Stimulated activated naive CD4-positive, alpha-beta T cell treated with Interleukin-2 at 50 U/mL for 16 hours (primary cell): ENCODE measurements at regions not wholly inside any gene's neighbourhood (a gene's known extent, or its start where the extent isn't known, plus 50 kb on each side); places are given as distances from the start of the nearest gene placed in this dataset.

Experiments used
- DNase-seq: peaks from one replicate; lab custom pipeline; 2025; lab: John Stamatoyannopoulos, UW

GRCh38 chr18:37948471-37948870, 382.9 kb upstream of the CELF4 start:
- DNase-seq, result no peak

GRCh38 chr18:37946324-37946723, 380.7 kb upstream of the CELF4 start:
- no peak for DNase-seq

- no peak for DNase-seq
These were observed 379.2 kb upstream of the CELF4 start for GRCh38 chr18:37944700-37945270.

- DNase-seq, result no peak
These were observed 371.7 kb upstream of the CELF4 start for GRCh38 chr18:37937287-37937686.

GRCh38 chr18:37935086-37935485, 369.5 kb upstream of the CELF4 start:
- DNase-seq, result no peak

- no peak for DNase-seq
These were observed 365.0 kb upstream of the CELF4 start for GRCh38 chr18:37930640-37931039.

GRCh38 chr18:37922162-37922561, 356.6 kb upstream of the CELF4 start:
- no peak for DNase-seq

GRCh38 chr18:37920865-37921264, 355.3 kb upstream of the CELF4 start:
- no peak for DNase-seq

- DNase-seq, result no peak
These were observed 347.5 kb upstream of the CELF4 start for GRCh38 chr18:37913051-37913450.

- no peak for DNase-seq
These were observed 336.7 kb upstream of the CELF4 start for GRCh38 chr18:37902344-37902743.

GRCh38 chr18:37900326-37900725, 334.7 kb upstream of the CELF4 start:
- no peak for DNase-seq

GRCh38 chr18:37889963-37890362, 324.4 kb upstream of the CELF4 start:
- DNase-seq, result no peak

- no peak for DNase-seq
These were observed 309.1 kb upstream of the CELF4 start for GRCh38 chr18:37874721-37875120.

GRCh38 chr18:37873416-37873815, 307.8 kb upstream of the CELF4 start:
- DNase-seq, result no peak

- no peak for DNase-seq
These were observed 307.0 kb upstream of the CELF4 start for GRCh38 chr18:37872562-37872961.

- DNase-seq, result no peak
These were observed 306.0 kb upstream of the CELF4 start for GRCh38 chr18:37871561-37871960.

GRCh38 chr18:37869051-37869450, 303.5 kb upstream of the CELF4 start:
- no peak for DNase-seq

GRCh38 chr18:37864122-37864521, 298.5 kb upstream of the CELF4 start:
- no peak for DNase-seq

GRCh38 chr18:37861981-37862380, 296.4 kb upstream of the CELF4 start:
- DNase-seq, result no peak

GRCh38 chr18:37854396-37854795, 288.8 kb upstream of the CELF4 start:
- no peak for DNase-seq

GRCh38 chr18:37853706-37854105, 288.1 kb upstream of the CELF4 start:
- no peak for DNase-seq

GRCh38 chr18:37852464-37852863, 286.9 kb upstream of the CELF4 start:
- no peak for DNase-seq

GRCh38 chr18:37847544-37847943, 281.9 kb upstream of the CELF4 start:
- DNase-seq, result no peak

GRCh38 chr18:37846996-37847395, 281.4 kb upstream of the CELF4 start:
- DNase-seq, result no peak

- no peak for DNase-seq
These were observed 279.9 kb upstream of the CELF4 start for GRCh38 chr18:37845498-37845897.
